GM18511 (cell line): ENCODE measurements at regions not wholly inside any gene's neighbourhood (a gene's known extent, or its start where the extent isn't known, plus 50 kb on each side); places are given as distances from the start of the nearest gene placed in this dataset.
"Not testable (repeated sequence)": the region's sequence is repeated elsewhere in the genome, so short reads cannot be mapped to it uniquely, and the experiment has no call there.

ENCODE experiments used
- ATAC-seq: cut with Tn5 transposase; IDR thresholded peaks from one replicate; pipeline ENCODE4 v1.9.1; 2021; ENCODE audit warnings: mild to moderate bottlenecking, moderate library complexity; ENCODE audit not compliant: unreplicated experiment

- ATAC-seq = no peak
Observed at GRCh38 chr2:17363846-17364245, 154.4 kb downstream of the RAD51AP2 start.

- ATAC-seq = peak; percentile 81
Observed at GRCh38 chr2:17362956-17363355, 155.3 kb downstream of the RAD51AP2 start.

- ATAC-seq = peak; percentile 97
Observed at GRCh38 chr2:17355608-17356329, 162.5 kb downstream of the RAD51AP2 start.

- no peak for ATAC-seq
Observed at GRCh38 chr2:17353263-17353662, 165.0 kb downstream of the RAD51AP2 start.

GRCh38 chr2:17342692-17343091 lies 175.5 kb downstream of the RAD51AP2 start:
- ATAC-seq = not testable (repeated sequence)

GRCh38 chr2:17337507-17337906 lies 180.7 kb downstream of the RAD51AP2 start:
- ATAC-seq = no peak

GRCh38 chr2:17336458-17336857 lies 181.8 kb downstream of the RAD51AP2 start:
- ATAC-seq = no peak

GRCh38 chr2:17334300-17334699 lies 183.9 kb downstream of the RAD51AP2 start:
- ATAC-seq = no peak

- no peak for ATAC-seq
Observed at GRCh38 chr2:17331636-17332035, 186.6 kb downstream of the RAD51AP2 start.

- no peak for ATAC-seq
Observed at GRCh38 chr2:17328161-17328560, 190.1 kb downstream of the RAD51AP2 start.

- no peak for ATAC-seq
Observed at GRCh38 chr2:17327649-17328048, 190.6 kb downstream of the RAD51AP2 start.

- ATAC-seq = no peak
Observed at GRCh38 chr2:17326717-17327116, 191.5 kb downstream of the RAD51AP2 start.

- ATAC-seq = no peak
Observed at GRCh38 chr2:17323697-17324096, 194.5 kb downstream of the RAD51AP2 start.

GRCh38 chr2:17322461-17322860 lies 195.8 kb downstream of the RAD51AP2 start:
- no peak for ATAC-seq

GRCh38 chr2:17319090-17319489 lies 199.2 kb downstream of the RAD51AP2 start:
- ATAC-seq = no peak

- ATAC-seq = no peak
Observed at GRCh38 chr2:17318013-17318412, 200.2 kb downstream of the RAD51AP2 start.

GRCh38 chr2:17317439-17317976 lies 200.7 kb downstream of the RAD51AP2 start:
- no peak for ATAC-seq

GRCh38 chr2:17313261-17313660 lies 205.0 kb downstream of the RAD51AP2 start:
- no peak for ATAC-seq

GRCh38 chr2:17311771-17312511 lies 206.3 kb downstream of the RAD51AP2 start:
- ATAC-seq = no peak

GRCh38 chr2:17311106-17311619 lies 207.1 kb downstream of the RAD51AP2 start:
- no peak for ATAC-seq

GRCh38 chr2:17309741-17310339 lies 208.4 kb downstream of the RAD51AP2 start:
- ATAC-seq = peak; percentile 81
